ENCODE measurements at regions not wholly inside any gene's neighbourhood (a gene's known extent, or its start where the extent isn't known, plus 50 kb on each side); places are given as distances from the start of the nearest gene placed in this dataset.
A peak's percentile ranks its signal among the peaks of the same experiment; 100 is the strongest.

- peak; percentile 6 for DNase-seq (ENCODE audit: extremely low read depth, insufficient read length)
- H3K27me3 ChIP-seq (replicated peaks; ENCODE audit: control insufficient read depth, insufficient read depth, low read length): no peaks in the 10 kb centered on the region
Measured at GRCh38 chr7:118080947-118081346, 103.0 kb upstream of the LSM8 start.

GRCh38 chr7:118082506-118082905, 101.5 kb upstream of the LSM8 start:
- Histone ChIP-seq H3K4me3 (replicated peaks; ENCODE audit: low read depth, low read length) (no peak overlapping the region), H3K36me3 (ENCODE audit: control insufficient read depth, insufficient read depth, low read length) (no peaks in the 10 kb centered on the region), H3K27me3 (replicated peaks; ENCODE audit: control insufficient read depth, insufficient read depth, low read length) (no peaks in the 10 kb centered on the region)
- no peak for TF ChIP-seq CTCF (IDR thresholded peaks at IDR 0.05; ENCODE audit: insufficient read depth, low read length, poor library complexity, severe bottlenecking)
- DNase-seq (ENCODE audit: extremely low read depth, insufficient read length): no peak

More at GRCh38 chr7:118080947-118081346, 103.0 kb upstream of the LSM8 start:
- H3K36me3 ChIP-seq (ENCODE audit: control insufficient read depth, insufficient read depth, low read length): no peaks in the 10 kb centered on the region
- H3K4me3 ChIP-seq (replicated peaks; ENCODE audit: low read depth, low read length): no peak overlapping the region
- TF ChIP-seq CTCF (IDR thresholded peaks at IDR 0.05; ENCODE audit: insufficient read depth, low read length, poor library complexity, severe bottlenecking): no peak

GRCh38 chr7:118085000-118085399, 99.0 kb upstream of the LSM8 start:
- no peak overlapping the region for H3K4me3 ChIP-seq (replicated peaks; ENCODE audit: low read depth, low read length)
- no peaks in the 10 kb centered on the region for H3K27me3 ChIP-seq (replicated peaks; ENCODE audit: control insufficient read depth, insufficient read depth, low read length)
- TF ChIP-seq CTCF (IDR thresholded peaks at IDR 0.05; ENCODE audit: insufficient read depth, low read length, poor library complexity, severe bottlenecking): no peak
- H3K36me3 ChIP-seq (ENCODE audit: control insufficient read depth, insufficient read depth, low read length): no peaks in the 10 kb centered on the region
- DNase-seq (ENCODE audit: extremely low read depth, insufficient read length): no peak

- TF ChIP-seq CTCF (IDR thresholded peaks at IDR 0.05; ENCODE audit: insufficient read depth, low read length, poor library complexity, severe bottlenecking): no peak
- no peak for DNase-seq (ENCODE audit: extremely low read depth, insufficient read length)
- Histone ChIP-seq H3K4me3 (replicated peaks; ENCODE audit: low read depth, low read length) (no peak overlapping the region), H3K27me3 (replicated peaks; ENCODE audit: control insufficient read depth, insufficient read depth, low read length) (no peaks in the 10 kb centered on the region), H3K36me3 (ENCODE audit: control insufficient read depth, insufficient read depth, low read length) (no peaks in the 10 kb centered on the region)
Measured at GRCh38 chr7:118087126-118087525, 96.8 kb upstream of the LSM8 start.

GRCh38 chr7:118094044-118094443, 89.9 kb upstream of the LSM8 start:
- DNase-seq (ENCODE audit: extremely low read depth, insufficient read length): no peak
- no peak overlapping the region for H3K4me3 ChIP-seq (replicated peaks; ENCODE audit: low read depth, low read length)
- H3K36me3 ChIP-seq (ENCODE audit: control insufficient read depth, insufficient read depth, low read length): no peaks in the 10 kb centered on the region
- H3K27me3 ChIP-seq (replicated peaks; ENCODE audit: control insufficient read depth, insufficient read depth, low read length): no peaks in the 10 kb centered on the region
- TF ChIP-seq CTCF (IDR thresholded peaks at IDR 0.05; ENCODE audit: insufficient read depth, low read length, poor library complexity, severe bottlenecking): no peak

GRCh38 chr7:118104812-118105441, 79.0 kb upstream of the LSM8 start:
- Histone ChIP-seq H3K36me3 (ENCODE audit: control insufficient read depth, insufficient read depth, low read length) (no peaks in the 10 kb centered on the region), H3K27me3 (replicated peaks; ENCODE audit: control insufficient read depth, insufficient read depth, low read length) (no peaks in the 10 kb centered on the region), H3K4me3 (replicated peaks; ENCODE audit: low read depth, low read length) (no peak overlapping the region)
- TF ChIP-seq CTCF (IDR thresholded peaks at IDR 0.05; ENCODE audit: insufficient read depth, low read length, poor library complexity, severe bottlenecking): peak; percentile 55
- DNase-seq (ENCODE audit: extremely low read depth, insufficient read length): no peak
